Panc1 (cell line): ENCODE measurements at regions not wholly inside any gene's neighbourhood (a gene's known extent, or its start where the extent isn't known, plus 50 kb on each side); places are given as distances from the start of the nearest gene placed in this dataset.

Experiments
- ATAC-seq: fragments of 200-7000 bp; cut with Tn5 transposase; 2 replicates; pipeline ENCODE4 v1.9.1; 2020; ENCODE audit warnings: mild to moderate bottlenecking, moderate library complexity
- BruUV-seq: library from RNA; stranded (reverse); fragments of 400-500 nt; replicated peaks from 2 replicates; lab custom pipeline; 2021; lab: Mats Ljungman, UMichigan
- CTCF ChIA-PET: fragments of 300-600 bp; sonication (Branson Sonifier 250); formaldehyde crosslinking; loops from one replicate; lab custom pipeline; 2022; ENCODE audit warnings: antibody characterized with exemption; lab: Charles Lee
- POLR2A ChIA-PET: fragments of 300-600 bp; sonication (Branson Sonifier 250); formaldehyde crosslinking; loops from one replicate; lab custom pipeline; 2022; ENCODE audit warnings: antibody characterized with exemption; lab: Charles Lee
- DNase-seq: peaks from one replicate; pipeline ENCODE4 v3.0.0-alpha.2; 2010; ENCODE audit warnings: low read depth, low spot score
- H3K27ac ChIP-seq: 2 replicates; pipeline ENCODE4 v1.5.1; 2011; ENCODE audit warnings: mild to moderate bottlenecking, low read length, inconsistent platforms
- H3K27me3 ChIP-seq: fragments of 200-500 bp; sonication (Bioruptor generic); 2 replicates; pipeline ENCODE4 v1.6.0; 2014; ENCODE audit warnings: low read length, inconsistent platforms; ENCODE audit not compliant: control insufficient read depth, insufficient read depth
- H3K36me3 ChIP-seq: fragments of 200-500 bp; sonication (Bioruptor generic); 2 replicates; pipeline ENCODE4 v1.5.1; 2014; ENCODE audit warnings: inconsistent platforms, mild to moderate bottlenecking, low read length, moderate library complexity; ENCODE audit not compliant: control insufficient read depth, insufficient read depth
- H3K4me1 ChIP-seq: 2 replicates; pipeline ENCODE4 v1.5.1; 2011; ENCODE audit warnings: inconsistent platforms, mild to moderate bottlenecking, low read length, moderate library complexity; ENCODE audit not compliant: control insufficient read depth, insufficient read depth
- H3K4me3 ChIP-seq, 2 experiments: 2 replicates each; pipeline ENCODE4 v1.5.1; 2011 to 2012; ENCODE audit warnings: low read depth in 2 of 2, low read length in 2 of 2, mild to moderate bottlenecking in 2 of 2, inconsistent platforms in 1 of 2, moderate library complexity in 1 of 2
- H3K9me3 ChIP-seq: fragments of 200-500 bp; sonication (Bioruptor generic); 2 replicates; pipeline ENCODE4 v1.5.1; 2014; ENCODE audit warnings: low read depth, mild to moderate bottlenecking, inconsistent platforms, low read length, moderate library complexity; ENCODE audit not compliant: control insufficient read depth, insufficient read depth
- CTCF ChIP-seq: fragments of 450-650 bp; IDR thresholded peaks from 2 replicates; pipeline ENCODE4 v1.5.1; 2017; ENCODE audit warnings: mild to moderate bottlenecking
- POLR2AphosphoS5 ChIP-seq: IDR thresholded peaks from 2 replicates; pipeline ENCODE4 v1.6.1; 2012; ENCODE audit warnings: mild to moderate bottlenecking, low read depth, low read length, moderate library complexity
- REST ChIP-seq, 2 experiments: IDR thresholded peaks; 2 replicates each; pipeline ENCODE4 v1.6.1; 2011 to 2012; ENCODE audit warnings: low read depth in 2 of 2, control low read depth in 1 of 2, low read length in 1 of 2, mild to moderate bottlenecking in 1 of 2, moderate library complexity in 1 of 2; ENCODE audit not compliant: insufficient read depth in 1 of 2
- SIN3A ChIP-seq: IDR thresholded peaks from 2 replicates; pipeline ENCODE4 v1.6.1; 2012; ENCODE audit warnings: low read depth, mild to moderate bottlenecking, low read length, moderate library complexity, borderline replicate concordance; ENCODE audit not compliant: insufficient read depth
- TCF7L2 ChIP-seq: IDR thresholded peaks from 2 replicates; pipeline ENCODE4 v1.6.1; 2011; ENCODE audit warnings: mild to moderate bottlenecking, low read depth, low read length, inconsistent platforms
- in situ Hi-C: cut with HindIII; loops from 2 replicates; pipeline ENCODE4 v1.10.0; 2016; ENCODE audit warnings: low sequenced_read_pairs, low pct_unique_long_range_greater_than_20kb
- intact Hi-C: fragments of 100-400 bp; cut with micrococcal nuclease; formaldehyde crosslinking; loops from one replicate; pipeline ENCODE4 v1.10.0; 2022; ENCODE audit not compliant: unreplicated experiment

GRCh38 chr18:25726298-25726697, 364.1 kb downstream of the SS18 start:
- DNase-seq (no peak), ATAC-seq (no peak)
- no peaks in the 10 kb centered on the region for H3K27me3 ChIP-seq
- ChIA-PET POLR2A (no interaction called here), CTCF (no interaction called here)
- no TSS peak for BruUV-seq
- intact Hi-C loops = no loop called here
- no peaks in the 10 kb centered on the region for H3K36me3 ChIP-seq
- no peak overlapping the region for H3K4me3 ChIP-seq
- TF ChIP-seq POLR2AphosphoS5 (no peak), SIN3A (no peak), TCF7L2 (no peak)
- no peaks in the 10 kb centered on the region for H3K4me1 ChIP-seq
- in situ Hi-C loops = no loop called here
- H3K27ac ChIP-seq = no peak overlapping the region
- no peaks in the 10 kb centered on the region for H3K9me3 ChIP-seq

GRCh38 chr18:25725501-25725900, 364.9 kb downstream of the SS18 start:
- Histone ChIP-seq H3K27ac (no peak overlapping the region), H3K4me3 (no peak overlapping the region), H3K9me3 (no peaks in the 10 kb centered on the region), H3K4me1 (no peaks in the 10 kb centered on the region), H3K27me3 (no peaks in the 10 kb centered on the region), H3K36me3 (no peaks in the 10 kb centered on the region)
- intact Hi-C loops = no loop called here
- BruUV-seq = no TSS peak
- in situ Hi-C loops = no loop called here
- ATAC-seq (no peak), DNase-seq (no peak)
- ChIA-PET POLR2A (no interaction called here), CTCF (no interaction called here)
- TF ChIP-seq TCF7L2 (no peak), CTCF (no peak), POLR2AphosphoS5 (no peak), SIN3A (no peak), REST (IDR thresholded peaks at IDR 0.05; ENCODE audit: insufficient read depth in 1 of 2, low read depth in 2 of 2, low read length in 1 of 2) (no peak)

- no peak for DNase-seq
- ChIA-PET CTCF (no interaction called here), POLR2A (no interaction called here)
- Histone ChIP-seq H3K4me1 (no peaks in the 10 kb centered on the region), H3K27ac (no peak overlapping the region), H3K4me3 (no peak overlapping the region), H3K36me3 (no peaks in the 10 kb centered on the region), H3K9me3 (no peaks in the 10 kb centered on the region), H3K27me3 (no peaks in the 10 kb centered on the region)
- no TSS peak for BruUV-seq
- intact Hi-C loops = no loop called here
- no peak for ATAC-seq
- no peak for TF ChIP-seq TCF7L2
- no peak for TF ChIP-seq CTCF
- TF ChIP-seq POLR2AphosphoS5 = no peak
- no peak for TF ChIP-seq SIN3A
- TF ChIP-seq REST (IDR thresholded peaks at IDR 0.05; ENCODE audit: insufficient read depth in 1 of 2, low read depth in 2 of 2, low read length in 1 of 2) = no peak
- in situ Hi-C loops = no loop called here
Observed at GRCh38 chr18:25724997-25725396, 365.4 kb downstream of the SS18 start.
